ENCODE measurements at regions not wholly inside any gene's neighbourhood (a gene's known extent, or its start where the extent isn't known, plus 50 kb on each side); places are given as distances from the start of the nearest gene placed in this dataset.
"Not testable (repeated sequence)": the region's sequence is repeated elsewhere in the genome, so short reads cannot be mapped to it uniquely, and the experiment has no call there.

DNA sequence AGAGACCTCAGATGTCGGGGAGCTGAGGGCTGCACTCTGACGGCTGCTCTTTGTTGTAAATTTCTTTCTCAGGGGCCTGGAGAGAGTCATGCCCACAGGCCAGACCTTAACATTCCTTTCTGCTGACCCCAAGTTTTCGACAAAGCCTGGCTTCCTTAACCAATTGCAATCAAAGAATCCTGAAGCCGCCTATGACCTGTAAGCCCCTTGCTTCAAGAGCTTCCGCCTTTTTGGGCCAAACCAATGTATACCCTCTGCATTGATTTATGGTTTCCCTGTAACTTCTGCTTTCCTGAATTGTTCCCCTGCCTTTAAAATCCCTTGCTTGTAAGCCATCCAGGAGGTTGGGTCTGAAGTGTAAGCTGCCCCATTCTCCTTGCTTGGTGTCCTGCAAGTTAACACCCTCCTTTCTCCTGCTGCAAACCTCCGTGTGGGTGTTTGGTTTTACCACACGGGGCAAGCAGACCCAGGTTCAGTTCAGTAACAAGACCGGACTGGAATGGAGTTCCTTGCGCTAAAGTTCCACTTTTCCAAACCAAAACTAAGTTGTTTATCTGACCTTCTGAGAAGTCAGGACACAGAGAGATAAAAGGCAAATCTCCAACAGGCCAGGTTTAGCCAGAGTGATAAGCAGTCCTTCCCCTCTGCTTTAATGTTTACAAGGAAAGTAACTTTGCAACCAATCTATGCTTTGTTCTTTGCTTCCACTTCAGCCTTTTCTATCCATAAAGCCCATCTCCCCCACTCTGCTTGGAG lies 141.6 kb downstream of the KCNJ12 start:
- DNase-seq = no peak

DNA sequence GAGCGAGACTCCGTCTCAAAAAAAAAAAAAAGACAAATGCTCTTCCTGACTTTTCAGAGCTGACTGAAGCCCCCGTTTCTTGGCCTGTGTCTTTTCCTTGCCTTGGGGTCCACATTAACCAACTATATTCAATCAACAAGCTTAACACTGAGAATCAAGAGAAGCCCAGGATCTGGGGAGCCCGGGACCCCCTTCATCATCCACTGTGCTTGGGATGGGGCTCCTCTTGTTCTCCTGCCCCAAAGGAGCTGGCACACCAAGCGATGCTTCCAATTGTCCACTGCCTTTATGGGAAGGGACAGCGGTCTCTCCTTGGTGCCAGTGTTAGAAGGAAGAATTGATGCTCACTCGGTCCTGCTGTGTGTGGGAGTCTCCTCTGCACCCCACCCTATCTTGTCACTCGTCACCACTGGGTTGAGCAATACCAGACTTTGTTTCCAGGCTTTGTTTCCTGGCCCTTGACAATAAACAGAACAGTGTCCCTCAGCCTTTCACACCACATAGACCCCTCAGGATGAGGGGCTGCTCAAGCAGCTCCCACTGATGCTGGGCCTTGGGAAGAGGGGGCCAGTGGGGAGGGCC lies 146.7 kb downstream of the KCNJ12 start:
- DNase-seq = no peak

DNA sequence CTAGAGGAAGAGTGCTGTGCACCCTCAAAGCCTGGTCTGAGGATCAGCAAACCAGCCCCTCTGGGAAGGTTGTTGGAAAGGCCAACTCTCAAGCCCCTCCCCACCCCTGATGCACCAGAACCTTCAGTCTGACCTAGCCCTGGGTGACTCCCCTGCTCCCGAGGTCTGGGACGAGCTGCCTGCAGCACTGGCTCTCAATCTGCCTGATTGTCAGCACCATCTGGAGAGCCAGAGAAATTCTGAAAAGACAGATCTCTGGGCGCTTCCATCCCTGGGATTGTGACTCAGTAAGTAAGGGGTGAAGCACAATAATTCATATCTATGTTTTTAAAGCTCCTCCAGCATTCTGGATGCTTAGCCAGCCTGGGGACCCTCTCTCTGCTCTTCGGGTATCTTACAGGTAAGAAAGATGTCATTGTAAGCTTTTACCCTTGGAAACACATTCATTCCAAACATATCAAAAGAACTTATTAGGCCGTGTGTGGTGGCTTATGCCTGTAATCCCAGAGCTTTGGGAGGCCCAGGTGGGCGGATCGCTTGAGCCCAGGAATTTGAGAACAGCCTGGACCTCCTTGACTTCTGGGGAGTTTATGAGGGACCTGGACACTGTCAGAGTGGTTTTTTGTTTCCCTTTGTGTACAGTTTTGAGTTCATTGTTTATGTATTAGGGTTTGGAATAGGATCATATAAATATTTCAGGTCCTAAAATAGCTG lies 147.5 kb downstream of the KCNJ12 start:
- no peak for DNase-seq

DNA sequence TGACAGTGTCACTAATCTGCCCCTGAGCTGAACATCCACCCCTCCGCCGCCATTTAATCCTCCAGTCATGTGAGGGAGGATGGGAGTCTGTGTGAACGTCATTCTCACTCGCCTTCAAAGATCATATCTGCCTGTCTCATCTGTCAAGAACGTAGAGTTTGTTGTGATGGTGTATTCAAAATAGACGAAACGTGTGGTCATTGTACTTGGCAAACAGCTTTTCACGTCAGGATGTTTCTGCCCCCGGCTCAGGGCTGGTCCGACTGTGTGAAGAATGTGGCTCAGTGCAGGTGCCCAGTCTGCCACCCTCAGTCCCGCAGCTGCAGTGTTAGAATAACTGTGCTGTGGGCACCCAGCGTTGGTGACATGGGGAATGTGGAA lies 148.0 kb downstream of the KCNJ12 start:
- DNase-seq = no peak

DNA sequence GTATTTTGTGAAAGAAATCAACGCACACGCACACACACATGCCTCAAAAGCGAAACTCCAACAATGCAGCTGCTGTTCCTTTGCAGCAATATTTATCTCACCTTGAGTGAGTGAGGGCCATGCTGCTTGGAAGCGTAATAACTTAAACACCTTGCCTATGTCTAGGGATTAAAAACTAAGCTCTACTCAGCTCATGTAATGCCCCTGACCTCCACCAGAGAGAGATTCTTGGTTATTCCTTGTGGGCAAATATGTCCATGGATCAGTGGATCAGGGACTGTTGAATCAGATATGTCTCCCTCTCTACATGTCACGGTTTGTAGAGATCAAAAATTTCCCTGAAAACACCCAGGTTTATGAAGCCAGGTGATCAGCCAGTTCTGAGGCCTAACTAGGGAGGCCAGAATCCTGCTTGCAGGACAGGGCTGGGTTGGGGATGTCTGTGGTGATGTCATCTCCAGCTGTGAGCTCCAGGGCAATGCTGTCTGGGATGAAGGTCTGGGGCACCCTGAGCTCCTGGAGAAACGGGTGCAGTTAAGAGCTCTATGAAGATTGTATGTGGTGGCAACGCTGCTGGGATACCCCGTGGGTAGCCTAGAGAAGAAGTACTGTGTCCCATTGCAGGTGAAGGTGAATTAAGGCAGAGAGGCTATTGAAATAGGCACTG lies 149.4 kb downstream of the KCNJ12 start:
- DNase-seq = no peak

DNA sequence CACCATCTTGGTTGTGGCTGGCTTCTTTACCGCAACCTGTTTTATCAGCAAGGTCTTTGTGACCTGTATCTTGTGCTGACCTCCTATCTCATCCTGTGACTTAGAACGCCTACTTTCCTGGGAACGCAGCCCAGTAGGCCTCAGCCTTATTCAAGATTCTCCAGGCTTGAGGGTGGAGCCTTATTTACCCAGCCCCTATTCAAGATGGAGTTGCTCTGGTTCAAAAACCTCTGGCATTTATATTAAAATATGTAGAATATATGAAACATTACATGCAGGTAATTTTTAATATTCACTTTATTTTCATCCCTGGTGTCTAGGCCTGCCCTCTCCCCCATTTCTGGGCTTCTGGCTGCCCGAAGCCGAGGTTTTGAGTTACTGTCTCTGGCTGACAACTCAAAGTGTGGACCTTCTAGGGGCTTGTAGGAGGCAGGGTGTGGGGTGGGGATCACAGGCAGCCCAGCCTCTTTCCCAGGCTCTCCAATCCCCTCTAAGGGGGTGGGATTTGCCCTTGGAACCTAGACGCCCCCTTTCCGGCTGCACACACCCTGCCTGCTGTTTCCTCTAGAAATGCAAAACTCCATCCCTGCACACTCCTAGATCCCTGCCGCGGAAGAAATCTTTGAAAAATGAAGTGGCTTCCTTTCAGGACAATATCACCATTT lies 152.0 kb downstream of the KCNJ12 start:
- no peak for DNase-seq

DNA sequence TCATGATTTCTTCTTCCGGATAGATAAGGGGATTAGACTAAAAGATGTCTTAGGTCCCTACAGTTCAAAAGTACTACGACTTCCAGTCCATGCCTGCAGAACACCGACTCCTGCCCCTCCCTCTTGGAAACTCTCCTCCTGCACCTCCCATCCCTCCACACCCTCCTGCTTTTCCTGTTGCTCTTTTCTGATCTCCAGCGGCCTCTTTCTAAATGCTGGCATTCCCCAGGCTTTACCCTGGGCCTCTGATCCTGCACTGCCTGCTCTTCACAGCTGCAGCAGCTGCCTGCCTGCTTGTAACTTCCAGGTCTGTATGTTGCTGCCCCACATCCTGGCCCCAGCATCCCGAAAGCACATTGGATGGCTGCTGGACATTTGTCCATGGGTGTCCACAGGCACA lies 154.2 kb downstream of the KCNJ12 start:
- DNase-seq = no peak

DNA sequence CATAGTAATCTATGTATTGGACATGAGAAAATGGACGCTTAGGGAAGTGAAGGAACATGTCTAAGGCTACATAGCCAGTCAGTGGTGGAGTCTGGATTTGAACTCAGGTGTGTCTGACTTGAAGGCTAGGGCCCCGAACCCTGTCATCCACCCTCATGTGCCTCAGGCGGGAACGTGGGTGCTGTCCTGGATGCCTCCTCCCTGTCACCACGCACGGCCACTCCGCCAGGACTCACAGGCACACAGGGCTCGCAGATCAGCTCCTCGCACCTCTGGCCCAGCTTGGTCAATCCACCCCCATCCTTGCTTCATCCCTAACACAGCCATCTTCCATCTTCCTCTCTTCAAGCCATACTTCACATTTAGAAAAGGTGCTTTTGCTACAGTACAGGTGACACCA lies 154.7 kb downstream of the KCNJ12 start:
- no peak for DNase-seq

DNA sequence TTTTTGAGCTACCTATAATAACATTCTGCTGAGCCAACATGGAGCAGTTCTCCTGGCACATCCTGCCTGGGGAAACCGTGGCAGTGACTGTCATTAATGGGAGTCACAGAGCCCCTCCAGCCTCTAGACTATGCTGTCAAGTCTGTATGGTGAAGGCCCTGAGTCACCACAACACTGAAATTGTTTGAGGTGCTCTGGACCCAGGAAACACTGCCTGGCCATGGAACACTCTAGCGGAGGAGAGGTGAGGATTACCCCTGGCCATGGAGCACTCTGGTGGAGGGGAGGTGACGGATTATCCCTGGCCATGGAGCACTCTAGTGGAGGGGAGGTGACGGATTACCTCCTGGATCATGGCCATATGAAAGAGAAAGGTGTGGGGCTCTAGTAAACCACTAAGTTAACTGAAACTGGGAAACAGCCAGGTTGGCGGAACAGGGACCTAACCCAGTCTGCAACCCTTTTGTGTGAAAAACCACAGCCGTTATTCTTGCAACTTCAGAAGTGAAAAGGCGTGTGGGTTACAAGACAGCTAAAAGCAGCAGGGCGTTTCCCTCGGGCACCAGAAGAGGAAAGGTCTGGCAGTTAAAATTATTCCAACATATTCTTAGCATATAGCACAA lies 156.7 kb downstream of the KCNJ12 start:
- DNase-seq = no peak

DNA sequence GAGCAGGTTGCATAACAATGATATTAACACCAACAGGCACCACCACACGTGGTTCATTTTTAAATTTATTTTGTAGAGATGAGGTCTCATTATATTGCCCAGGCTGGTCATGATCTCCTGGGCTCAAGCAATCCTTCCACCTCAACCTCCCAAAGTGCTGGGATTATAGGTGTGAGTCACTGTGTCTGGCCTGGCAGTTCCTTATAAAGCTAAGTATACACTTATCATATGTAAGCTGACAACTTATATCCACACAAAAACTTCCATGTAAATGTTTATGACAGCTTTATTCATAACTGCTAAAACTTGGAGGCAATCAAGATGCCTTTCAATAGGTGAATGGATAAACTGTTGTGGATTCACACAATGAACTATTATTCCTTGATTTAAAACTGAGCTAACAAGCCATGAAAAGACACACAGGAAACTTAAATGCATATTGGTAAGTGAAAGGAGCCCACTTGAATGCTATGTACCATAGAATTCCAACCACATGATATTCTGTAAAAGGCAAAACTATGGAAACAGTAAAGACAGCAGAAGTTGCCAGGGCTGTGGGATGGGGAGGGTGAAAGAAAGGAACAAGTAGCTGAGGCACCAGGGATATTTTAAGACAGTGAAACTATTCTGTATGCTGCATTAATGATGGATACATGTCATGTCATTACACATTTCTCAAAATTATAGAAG lies 156.5 kb upstream of the KCNJ18 start:
- no peak for DNase-seq

DNA sequence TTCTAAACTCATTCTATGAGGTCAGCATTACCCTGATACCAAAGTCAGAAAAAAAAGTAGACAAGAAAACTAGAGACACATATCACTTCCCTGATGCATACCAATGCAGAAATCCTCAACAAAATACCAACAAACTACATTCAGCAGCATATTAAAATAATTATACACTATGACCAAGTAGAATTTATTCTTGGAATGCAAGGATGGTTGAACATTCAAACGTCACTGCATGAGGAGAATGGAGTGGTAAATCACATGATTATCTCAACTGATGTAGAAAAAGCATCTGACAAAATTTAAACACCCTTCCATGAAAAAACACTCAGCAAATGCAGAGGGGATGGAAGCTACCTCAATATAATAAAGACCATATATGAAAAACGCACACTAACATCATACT lies 155.0 kb upstream of the KCNJ18 start:
- DNase-seq = no peak

DNA sequence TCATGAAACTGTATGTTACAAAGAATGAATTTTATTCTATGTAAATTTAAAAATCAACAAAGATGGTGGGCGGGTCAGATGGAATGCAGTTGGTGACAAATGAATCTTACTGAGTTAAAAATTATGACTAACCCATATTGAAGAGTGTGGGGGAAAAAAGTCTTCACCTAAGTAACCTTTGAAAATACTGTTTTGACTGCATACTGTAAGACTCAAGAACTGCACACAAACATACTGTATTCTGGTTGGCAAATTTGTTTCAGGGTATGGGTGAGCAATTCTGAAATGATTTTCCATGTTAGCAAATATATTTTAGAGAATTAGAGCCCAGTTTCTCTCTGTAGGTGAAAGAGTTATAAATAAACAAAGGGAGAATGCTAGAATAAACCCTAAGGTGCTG lies 153.7 kb upstream of the KCNJ18 start:
- DNase-seq = no peak

DNA sequence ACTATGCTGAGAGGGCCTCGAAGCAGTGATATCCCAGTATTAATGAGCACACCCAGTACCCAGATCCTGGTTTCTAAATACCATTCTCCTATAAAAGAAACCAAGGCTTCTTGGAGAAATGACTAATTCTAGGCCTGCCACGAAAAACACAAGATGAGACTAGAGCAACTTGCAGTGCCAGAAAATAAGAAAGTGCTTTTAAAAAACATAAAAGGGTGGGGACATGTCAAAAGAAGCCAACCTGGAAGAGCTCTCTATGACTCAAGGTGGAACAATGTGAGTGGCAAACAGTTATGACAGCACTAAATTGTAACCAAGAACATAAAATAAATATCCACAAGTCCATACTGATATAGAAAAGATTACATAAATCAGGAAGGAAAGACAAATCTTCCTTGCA lies 153.2 kb upstream of the KCNJ18 start:
- DNase-seq = no peak

DNA sequence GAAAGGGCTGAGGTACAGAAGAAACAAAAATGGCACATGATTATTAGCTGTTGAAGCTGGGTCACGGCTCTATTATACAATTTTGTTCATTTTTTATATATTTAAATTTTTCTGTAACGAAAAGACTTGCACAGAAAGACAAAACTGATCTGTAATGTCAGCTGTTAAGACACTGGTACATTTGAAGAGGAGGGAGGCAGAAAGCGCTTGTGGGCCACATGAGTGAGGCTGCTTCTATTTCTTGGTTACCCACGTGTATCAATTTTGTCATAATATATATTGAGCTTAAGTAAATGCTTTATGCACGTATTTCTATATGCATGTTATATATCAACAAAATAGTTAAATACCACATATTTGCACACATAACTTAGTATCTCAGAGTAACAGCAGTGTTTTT lies 151.8 kb upstream of the KCNJ18 start:
- no peak for DNase-seq

DNA sequence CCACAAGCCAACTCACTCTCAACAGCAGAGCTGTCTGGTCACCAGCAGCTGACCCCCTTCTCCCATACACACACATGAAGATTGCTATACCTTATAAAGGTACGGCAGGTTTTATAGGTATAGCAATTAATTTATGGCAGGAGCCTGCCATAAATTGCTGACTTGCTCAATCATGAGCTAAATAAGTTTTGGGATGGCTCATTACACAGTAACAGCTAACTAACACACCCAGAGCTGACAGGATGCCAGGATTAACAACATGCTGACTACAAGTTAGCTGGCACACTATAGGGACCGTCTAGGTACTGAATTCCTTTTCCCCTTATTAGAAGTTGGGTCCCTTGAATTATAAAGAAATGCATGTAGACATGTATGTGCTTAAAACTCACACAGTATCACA lies 150.3 kb upstream of the KCNJ18 start:
- no peak for DNase-seq

DNA sequence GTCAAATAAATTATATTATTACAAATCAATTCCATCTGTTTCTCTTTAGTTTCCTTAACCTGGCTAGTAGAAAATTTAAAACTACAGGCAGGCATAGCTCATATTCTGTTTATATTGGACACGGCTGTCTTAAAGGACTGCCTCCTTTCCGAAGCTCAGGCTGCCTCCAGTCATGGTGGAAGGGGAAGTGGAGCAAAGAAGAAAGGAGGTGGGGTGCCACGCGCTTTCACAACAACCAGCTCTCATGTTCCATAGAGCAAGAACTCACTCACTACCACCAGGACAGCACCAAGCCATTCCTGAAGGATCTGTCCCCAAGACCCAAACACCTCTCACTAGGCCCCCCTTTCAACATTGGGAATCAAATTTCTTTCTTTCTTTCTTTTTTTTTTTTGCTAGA lies 149.3 kb upstream of the KCNJ18 start:
- no peak for DNase-seq

DNA sequence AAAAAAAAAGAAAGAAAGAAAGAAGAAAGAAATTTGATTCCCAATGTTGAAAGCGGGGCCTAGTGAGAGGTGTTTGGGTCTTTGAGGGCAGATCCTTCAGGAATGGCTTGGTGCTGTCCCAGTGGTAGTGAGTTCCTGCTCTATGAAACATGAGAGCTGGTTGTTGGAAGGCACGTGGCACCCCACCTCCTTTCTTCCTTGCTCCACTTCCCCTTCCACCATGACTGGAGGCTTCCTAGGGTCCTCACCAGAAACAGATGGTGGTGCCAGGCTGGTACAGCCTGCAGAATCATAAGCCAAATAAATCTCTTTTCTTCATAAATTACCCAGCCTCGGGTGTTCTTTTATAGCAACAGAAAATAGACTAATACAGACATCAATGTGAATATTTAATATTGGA lies 147.3 kb upstream of the KCNJ18 start:
- DNase-seq = no peak

DNA sequence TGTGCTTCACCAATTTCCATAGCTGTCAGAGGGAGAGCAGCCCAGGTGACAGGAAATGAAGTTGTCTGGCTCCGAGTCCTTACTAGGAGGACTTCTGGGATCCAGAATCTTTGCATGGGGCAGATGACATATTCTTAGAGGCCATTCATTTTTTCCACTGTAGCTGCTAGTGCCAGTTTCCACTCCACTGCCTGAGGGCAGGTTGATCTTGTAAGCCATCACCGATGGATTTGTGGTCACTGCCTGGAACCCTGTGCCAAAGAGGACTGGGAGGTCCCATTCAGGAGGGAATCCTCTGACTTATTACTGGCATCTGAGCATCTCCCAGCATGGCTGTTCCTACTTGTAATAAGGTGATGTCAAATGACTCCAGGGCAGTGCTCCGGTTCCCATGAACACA lies 144.1 kb upstream of the KCNJ18 start:
- DNase-seq = no peak

DNA sequence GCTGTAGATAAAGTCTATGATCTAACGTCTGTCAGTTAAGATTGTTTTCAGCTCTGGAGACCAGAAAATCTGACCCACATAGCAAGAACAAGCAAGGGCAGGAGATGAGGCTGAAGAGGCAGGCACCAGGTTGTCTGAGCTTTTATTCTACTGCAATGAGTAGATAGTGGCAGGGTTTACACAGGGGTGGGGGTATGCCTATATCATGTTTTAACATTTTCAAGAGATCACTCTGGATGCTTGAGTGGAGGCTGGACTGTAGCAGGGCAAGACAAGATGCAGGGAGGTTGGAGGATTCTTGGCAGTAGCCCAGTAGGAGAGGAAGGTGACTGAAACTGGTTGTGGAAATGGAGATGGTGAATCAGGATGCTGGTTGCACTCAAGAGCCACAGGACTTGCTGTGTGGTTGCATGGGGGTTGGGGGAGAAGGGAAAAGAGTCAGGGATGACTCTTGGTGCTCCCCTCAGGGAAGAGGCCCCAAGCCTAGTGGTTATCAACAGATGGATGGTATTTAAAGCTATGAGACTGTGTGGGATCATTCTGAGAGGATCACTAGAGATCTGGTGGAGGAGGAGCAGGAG lies 143.1 kb upstream of the KCNJ18 start:
- DNase-seq = no peak

DNA sequence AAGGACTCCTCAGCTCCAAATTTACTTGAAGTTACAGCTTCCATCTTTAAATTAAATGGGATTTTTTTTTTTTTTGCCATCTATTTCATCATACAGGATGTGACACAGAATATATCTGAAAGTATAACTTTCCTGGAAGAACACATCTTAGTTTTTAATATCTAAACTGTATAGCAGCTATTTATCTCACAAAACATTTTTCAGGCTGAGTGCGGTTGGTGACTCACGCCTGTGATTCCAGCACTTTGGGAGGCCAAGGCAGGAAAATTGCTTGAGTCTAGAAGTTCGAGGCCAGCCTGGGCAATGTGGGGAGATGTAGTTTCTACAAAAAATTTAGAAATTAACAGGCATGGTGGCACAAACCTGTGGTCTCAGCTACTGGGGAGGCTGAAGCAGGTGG lies 142.3 kb upstream of the KCNJ18 start:
- DNase-seq = not testable (repeated sequence)

DNA sequence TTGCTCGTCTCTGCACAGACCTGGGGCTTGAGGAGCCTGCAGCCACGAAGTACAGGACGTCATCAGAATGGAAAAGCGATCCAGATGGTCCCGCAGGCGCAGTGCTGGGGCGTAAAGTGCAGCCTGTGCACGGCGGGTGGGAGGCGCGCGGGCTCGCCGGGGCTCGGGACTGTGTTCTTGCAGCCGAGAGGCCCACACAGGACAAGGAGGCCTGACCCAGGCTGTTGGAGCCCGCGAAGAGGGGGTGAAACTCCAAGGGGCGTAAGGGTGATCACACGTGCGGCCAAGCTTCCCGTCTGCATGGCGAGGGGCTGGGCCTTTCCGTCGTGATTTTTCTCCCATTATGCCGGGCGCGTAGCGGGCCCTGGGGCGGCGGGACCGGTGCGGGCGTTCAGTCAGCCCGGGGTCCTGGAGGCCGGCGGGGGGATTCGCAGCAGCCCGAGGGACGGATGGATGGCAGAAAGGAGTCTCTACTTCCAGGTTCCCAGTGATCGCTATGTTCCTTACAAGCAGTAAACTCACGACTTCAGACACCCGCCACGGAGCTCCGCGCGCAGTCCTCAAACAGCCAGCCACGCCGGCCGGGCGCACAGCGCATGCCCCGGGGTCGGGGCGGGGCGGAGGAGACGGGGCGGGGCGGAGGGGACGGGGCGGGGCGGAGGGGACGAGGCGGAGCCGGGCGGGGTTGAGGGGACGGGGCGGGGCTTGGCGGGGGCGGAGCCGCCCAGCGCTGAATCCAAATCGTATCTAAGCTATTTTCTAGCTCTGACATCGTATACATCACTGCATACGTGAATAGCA lies 141.0 kb upstream of the KCNJ18 start:
- DNase-seq = peak; percentile 51

Measured in 8988T (cell line).